MM.1S (cell line): ENCODE measurements at regions not wholly inside any gene's neighbourhood (a gene's known extent, or its start where the extent isn't known, plus 50 kb on each side); places are given as distances from the start of the nearest gene placed in this dataset.
"Not testable (repeated sequence)": the region's sequence is repeated elsewhere in the genome, so short reads cannot be mapped to it uniquely, and the experiment has no call there.

ENCODE experiments used
- CTCF ChIP-seq: fragments of 300-600 bp; sonication (generic); IDR thresholded peaks from 2 replicates; pipeline ENCODE4 v1.5.1; 2016; ENCODE audit warnings: antibody characterized with exemption, low read length, mixed read lengths
- EZH2 ChIP-seq: fragments of 300-600 bp; sonication (generic); optimal IDR thresholded peaks from 2 replicates; pipeline ENCODE3; 2017; ENCODE audit warnings: low read depth, mild to moderate bottlenecking, antibody characterized with exemption, low read length, mixed read lengths

- not testable (repeated sequence) for TF ChIP-seq CTCF, EZH2
Observed at GRCh38 chr2:5625556-5626065, 66.6 kb upstream of the SOX11 start.
